TTC549 (cell line): ENCODE measurements at regions not wholly inside any gene's neighbourhood (a gene's known extent, or its start where the extent isn't known, plus 50 kb on each side); places are given as distances from the start of the nearest gene placed in this dataset.
A peak's percentile ranks its signal among the peaks of the same experiment; 100 is the strongest.

ENCODE experiments used
- FAIRE-seq: peaks from 2 replicates; lab custom pipeline; 2012; peaks lifted over from hg19 to GRCh38; lab: Jason Lieb, UNC

- no peak for FAIRE-seq
These were observed 441.7 kb downstream of the ZNF521 start for GRCh38 chr18:24910221-24910620.

- no peak for FAIRE-seq
These were observed 438.3 kb downstream of the ZNF521 start for GRCh38 chr18:24913507-24914170.

- no peak for FAIRE-seq
These were observed 437.8 kb downstream of the ZNF521 start for GRCh38 chr18:24914171-24914525.

- FAIRE-seq: no peak
These were observed 437.3 kb downstream of the ZNF521 start for GRCh38 chr18:24914685-24915084.

- no peak for FAIRE-seq
These were observed 436.4 kb downstream of the ZNF521 start for GRCh38 chr18:24915547-24915946.

- no peak for FAIRE-seq
These were observed 434.2 kb downstream of the ZNF521 start for GRCh38 chr18:24917767-24918166.

- FAIRE-seq: no peak
These were observed 433.7 kb downstream of the ZNF521 start for GRCh38 chr18:24918257-24918656.

- FAIRE-seq: no peak
These were observed 432.7 kb downstream of the ZNF521 start for GRCh38 chr18:24919181-24919797.

- FAIRE-seq: no peak
These were observed 429.5 kb downstream of the ZNF521 start for GRCh38 chr18:24922491-24922890.

- FAIRE-seq: no peak
These were observed 428.8 kb downstream of the ZNF521 start for GRCh38 chr18:24923138-24923537.

- no peak for FAIRE-seq
These were observed 427.8 kb downstream of the ZNF521 start for GRCh38 chr18:24924066-24924716.

- FAIRE-seq: no peak
These were observed 425.3 kb downstream of the ZNF521 start for GRCh38 chr18:24926649-24927048.

GRCh38 chr18:24928301-24928878 lies 423.6 kb downstream of the ZNF521 start:
- no peak for FAIRE-seq

- no peak for FAIRE-seq
These were observed 421.5 kb downstream of the ZNF521 start for GRCh38 chr18:24930478-24930877.

GRCh38 chr18:24930971-24931370 lies 421.0 kb downstream of the ZNF521 start:
- FAIRE-seq: no peak

- no peak for FAIRE-seq
These were observed 418.6 kb downstream of the ZNF521 start for GRCh38 chr18:24933345-24933744.

GRCh38 chr18:24934258-24934932 lies 417.6 kb downstream of the ZNF521 start:
- FAIRE-seq: peak; percentile 29

GRCh38 chr18:24935008-24935407 lies 417.0 kb downstream of the ZNF521 start:
- FAIRE-seq: no peak

GRCh38 chr18:24935896-24936295 lies 416.1 kb downstream of the ZNF521 start:
- FAIRE-seq: no peak

GRCh38 chr18:24936691-24937090 lies 415.3 kb downstream of the ZNF521 start:
- no peak for FAIRE-seq

- FAIRE-seq: no peak
These were observed 414.2 kb downstream of the ZNF521 start for GRCh38 chr18:24937639-24938275.

- FAIRE-seq: no peak
These were observed 411.6 kb downstream of the ZNF521 start for GRCh38 chr18:24940416-24940815.
